H9 (cell line): ENCODE measurements at regions not wholly inside any gene's neighbourhood (a gene's known extent, or its start where the extent isn't known, plus 50 kb on each side); places are given as distances from the start of the nearest gene placed in this dataset.

Source experiments
- DNase-seq: peaks from one replicate; pipeline ENCODE4 v3.0.0-alpha.2; 2017
- H2AFZ ChIP-seq: one replicate; pipeline ENCODE4 v1.6.1; 2013; ENCODE audit warnings: mild to moderate bottlenecking, low read length, control low read depth, moderate library complexity
- H2AK5ac ChIP-seq: 2 replicates; pipeline ENCODE4 v1.6.1; 2013; ENCODE audit warnings: low read length, control low read depth, mixed read lengths; ENCODE audit not compliant: insufficient read length
- H2BK120ac ChIP-seq: one replicate; pipeline ENCODE4 v1.6.1; 2013; ENCODE audit warnings: low read depth, mild to moderate bottlenecking, low read length, control low read depth, inconsistent platforms; ENCODE audit not compliant: poor library complexity, severe bottlenecking
- H2BK12ac ChIP-seq: 2 replicates; pipeline ENCODE4 v1.6.1; 2013; ENCODE audit warnings: low read length, control low read depth, mixed read lengths, low read depth; ENCODE audit not compliant: insufficient read length
- H2BK15ac ChIP-seq: 2 replicates; pipeline ENCODE4 v1.6.1; 2013; ENCODE audit warnings: low read depth, low read length, control low read depth
- H2BK20ac ChIP-seq: one replicate; pipeline ENCODE4 v1.6.1; 2013; ENCODE audit warnings: low read depth, mild to moderate bottlenecking, low read length, control low read depth, inconsistent platforms; ENCODE audit not compliant: poor library complexity, severe bottlenecking
- H2BK5ac ChIP-seq: 2 replicates; pipeline ENCODE4 v1.6.1; 2013; ENCODE audit warnings: low read length, control low read depth, mixed read lengths; ENCODE audit not compliant: insufficient read length
- H3K14ac ChIP-seq: 2 replicates; pipeline ENCODE4 v1.6.1; 2013; ENCODE audit warnings: low read length, control low read depth; ENCODE audit not compliant: insufficient read depth
- H3K18ac ChIP-seq: 2 replicates; pipeline ENCODE4 v1.6.1; 2013; ENCODE audit warnings: low read depth, mild to moderate bottlenecking, mixed read lengths, low read length, control low read depth; ENCODE audit not compliant: insufficient read length
- H3K23ac ChIP-seq: 2 replicates; pipeline ENCODE4 v1.6.1; 2013; ENCODE audit warnings: low read length, control low read depth, mixed read lengths, low read depth; ENCODE audit not compliant: insufficient read length
- H3K23me2 ChIP-seq: 2 replicates; pipeline ENCODE4 v1.6.1; 2013; ENCODE audit warnings: low read depth, mild to moderate bottlenecking, mixed read lengths, low read length, control low read depth; ENCODE audit not compliant: insufficient read length, poor library complexity, severe bottlenecking
- H3K27ac ChIP-seq: 2 replicates; pipeline ENCODE4 v1.5.1; 2013; ENCODE audit warnings: low read length, control low read depth, mixed read lengths, low read depth; ENCODE audit not compliant: insufficient read length
- H3K27me3 ChIP-seq: 2 replicates; pipeline ENCODE4 v1.6.1; 2013; ENCODE audit warnings: low read length, control low read depth, inconsistent platforms; ENCODE audit not compliant: insufficient read depth
- H3K4ac ChIP-seq: 2 replicates; pipeline ENCODE4 v1.6.1; 2013; ENCODE audit warnings: low read depth, mild to moderate bottlenecking, control low read depth, inconsistent platforms, low read length, moderate library complexity
- H3K4me1 ChIP-seq: 2 replicates; pipeline ENCODE4 v1.6.1; 2013; ENCODE audit warnings: low read length, control low read depth, inconsistent platforms; ENCODE audit not compliant: insufficient read depth
- H3K4me2 ChIP-seq: 2 replicates; pipeline ENCODE4 v1.6.1; 2013; ENCODE audit warnings: low read length, control low read depth, mixed read lengths; ENCODE audit not compliant: insufficient read length, insufficient read depth
- H3K56ac ChIP-seq: 2 replicates; pipeline ENCODE4 v1.6.1; 2013; ENCODE audit warnings: low read depth, mild to moderate bottlenecking, mixed read lengths, low read length, control low read depth; ENCODE audit not compliant: insufficient read length
- H3K79me1 ChIP-seq: 2 replicates; pipeline ENCODE4 v1.6.1; 2013; ENCODE audit warnings: low read depth, mild to moderate bottlenecking, moderate library complexity, low read length, control low read depth, inconsistent platforms; ENCODE audit not compliant: insufficient read depth, poor library complexity, severe bottlenecking
- H3K79me2 ChIP-seq: 2 replicates; pipeline ENCODE4 v1.6.1; 2013; ENCODE audit warnings: low read length, control low read depth, inconsistent platforms; ENCODE audit not compliant: insufficient read depth
- H3K9ac ChIP-seq: 2 replicates; pipeline ENCODE4 v1.6.1; 2013; ENCODE audit warnings: low read length, control low read depth, mixed read lengths; ENCODE audit not compliant: insufficient read length; ENCODE audit errors: extremely low read depth
- H3K9me3 ChIP-seq: one replicate; pipeline ENCODE4 v1.6.1; 2013; ENCODE audit warnings: low read depth, low read length, inconsistent platforms; ENCODE audit not compliant: control insufficient read depth
- H3T11ph ChIP-seq: one replicate; pipeline ENCODE4 v1.6.1; 2013; ENCODE audit warnings: mild to moderate bottlenecking, low read length, control low read depth, inconsistent platforms
- H4K20me1 ChIP-seq: one replicate; pipeline ENCODE4 v1.6.1; 2013; ENCODE audit not compliant: control insufficient read depth, insufficient read length, insufficient read depth
- H4K5ac ChIP-seq: 2 replicates; pipeline ENCODE4 v1.6.1; 2013; ENCODE audit warnings: low read depth, mild to moderate bottlenecking, mixed read lengths, low read length, control low read depth; ENCODE audit not compliant: insufficient read length
- H4K8ac ChIP-seq: replicated peaks from 2 replicates; pipeline ENCODE4 v1.6.1; 2013; ENCODE audit warnings: low read length, control low read depth, mixed read lengths, low read depth; ENCODE audit not compliant: insufficient read length
- H4K91ac ChIP-seq: 2 replicates; pipeline ENCODE4 v1.6.1; 2013; ENCODE audit warnings: low read depth, mild to moderate bottlenecking, moderate library complexity, mixed read lengths, low read length, control low read depth; ENCODE audit not compliant: insufficient read length
- H3K27ac Mint-ChIP-seq, 3 experiments: 2 replicates in 2 of 3; 3 replicates in 1 of 3; pipeline ENCODE4 v1.8.0; 2020 to 2021; ENCODE audit warnings: mixed read lengths in 3 of 3, mild to moderate bottlenecking in 1 of 3, moderate library complexity in 1 of 3
- H3K27me3 Mint-ChIP-seq: 2 replicates; pipeline ENCODE4 v1.8.0; 2021; ENCODE audit warnings: low read depth, mild to moderate bottlenecking, moderate library complexity, mixed read lengths
- H3K36me3 Mint-ChIP-seq, 3 experiments: 2 replicates in 2 of 3; 3 replicates in 1 of 3; pipeline ENCODE4 v1.8.0; 2020 to 2021; ENCODE audit warnings: low read depth in 3 of 3, mixed read lengths in 3 of 3; ENCODE audit not compliant: insufficient read depth in 1 of 3
- H3K4me1 Mint-ChIP-seq, 2 experiments: 2 replicates each; pipeline ENCODE4 v1.8.0; 2020; ENCODE audit warnings: mixed read lengths in 2 of 2
- H3K4me3 Mint-ChIP-seq, 2 experiments: 2 replicates in 1 of 2; 3 replicates in 1 of 2; pipeline ENCODE4 v1.8.0; 2020 to 2021; ENCODE audit warnings: mild to moderate bottlenecking in 2 of 2, mixed read lengths in 2 of 2, moderate library complexity in 1 of 2
- H3K9me3 Mint-ChIP-seq, 2 experiments: 2 replicates in 1 of 2; 3 replicates in 1 of 2; pipeline ENCODE4 v1.8.0; 2020; ENCODE audit warnings: mild to moderate bottlenecking in 2 of 2, mixed read lengths in 2 of 2, moderate library complexity in 1 of 2
- WGBS: extraction: QIAGEN DNeasy Blood & Tissue Kit; methylation state at CpG from one replicate; pipeline ENCODE4 v1.1.7; 2013; ENCODE audit warnings: missing lambda C conversion rate, low lambda C conversion rate, mixed read lengths; ENCODE audit not compliant: insufficient read length; ENCODE audit errors: extremely low coverage; 5-methylcytosine and 5-hydroxymethylcytosine counted together
- TF ChIP-seq, protein P1 (sequence below): fragments of 200-600 bp; sonication (generic); conservative IDR thresholded peaks from 3 replicates; pipeline ENCODE4 v1.8.0; 2021; ENCODE audit warnings: antibody characterized with exemption, mild to moderate bottlenecking

DNA sequence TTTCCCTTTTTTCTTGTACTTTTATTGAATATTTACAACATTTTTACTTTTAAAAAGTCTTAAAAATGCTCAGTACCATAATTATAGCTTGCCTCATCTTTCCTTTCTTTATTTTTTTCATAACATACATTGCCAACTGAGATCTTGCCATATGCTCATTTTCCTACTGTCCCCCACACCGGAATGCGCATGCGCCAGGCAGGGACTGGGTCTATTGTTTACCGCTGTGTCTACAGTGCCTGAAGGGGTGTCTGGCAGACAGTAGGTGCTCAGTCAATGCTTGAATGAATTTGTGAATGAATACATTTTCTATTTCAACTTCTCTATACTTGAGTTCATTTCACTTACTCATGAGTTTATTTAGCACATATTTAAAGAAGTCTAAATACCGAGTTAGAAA lies 158.0 kb downstream of the CYP26B1 start:
- H3K4me3 Mint-ChIP-seq: no peak overlapping the region
- H3K27ac ChIP-seq: no peak overlapping the region
- no peaks in the 10 kb centered on the region for H3K27me3 ChIP-seq
- H3T11ph ChIP-seq: no peak overlapping the region
- no peaks in the 10 kb centered on the region for H3K79me1 ChIP-seq
- H4K8ac ChIP-seq: no peak overlapping the region
- no peak overlapping the region for H4K5ac ChIP-seq
- no peak overlapping the region for H2BK15ac ChIP-seq
- H2AFZ ChIP-seq: no peak overlapping the region
- no peaks in the 10 kb centered on the region for H3K9me3 ChIP-seq
- H3K23ac ChIP-seq: no peak overlapping the region
- H3K9me3 Mint-ChIP-seq: no peaks in the 10 kb centered on the region; a peak in 1 of 5 replicates
- no peak overlapping the region for H3K4ac ChIP-seq
- no peak overlapping the region for H3K27ac Mint-ChIP-seq
- no CpG with 5 or more reads among the region's 5 CpGs for WGBS
- no peak overlapping the region for H4K91ac ChIP-seq
- H3K79me2 ChIP-seq: no peaks in the 10 kb centered on the region
- H2BK12ac ChIP-seq: no peak overlapping the region
- no peak for DNase-seq
- no peaks in the 10 kb centered on the region for H4K20me1 ChIP-seq
- H3K4me1 Mint-ChIP-seq: peaks cover 8 to 12% of the 10 kb centered on the region in 2 experiments
- no peak overlapping the region for H3K9ac ChIP-seq
- no peak overlapping the region for H3K4me2 ChIP-seq
- H2AK5ac ChIP-seq: no peak overlapping the region
- no peak overlapping the region for H2BK5ac ChIP-seq
- H3K23me2 ChIP-seq: no peaks in the 10 kb centered on the region
- no peak overlapping the region for H3K56ac ChIP-seq
- no peak overlapping the region for H2BK120ac ChIP-seq
- no peak overlapping the region for H3K14ac ChIP-seq
- TF ChIP-seq, protein P1, sequence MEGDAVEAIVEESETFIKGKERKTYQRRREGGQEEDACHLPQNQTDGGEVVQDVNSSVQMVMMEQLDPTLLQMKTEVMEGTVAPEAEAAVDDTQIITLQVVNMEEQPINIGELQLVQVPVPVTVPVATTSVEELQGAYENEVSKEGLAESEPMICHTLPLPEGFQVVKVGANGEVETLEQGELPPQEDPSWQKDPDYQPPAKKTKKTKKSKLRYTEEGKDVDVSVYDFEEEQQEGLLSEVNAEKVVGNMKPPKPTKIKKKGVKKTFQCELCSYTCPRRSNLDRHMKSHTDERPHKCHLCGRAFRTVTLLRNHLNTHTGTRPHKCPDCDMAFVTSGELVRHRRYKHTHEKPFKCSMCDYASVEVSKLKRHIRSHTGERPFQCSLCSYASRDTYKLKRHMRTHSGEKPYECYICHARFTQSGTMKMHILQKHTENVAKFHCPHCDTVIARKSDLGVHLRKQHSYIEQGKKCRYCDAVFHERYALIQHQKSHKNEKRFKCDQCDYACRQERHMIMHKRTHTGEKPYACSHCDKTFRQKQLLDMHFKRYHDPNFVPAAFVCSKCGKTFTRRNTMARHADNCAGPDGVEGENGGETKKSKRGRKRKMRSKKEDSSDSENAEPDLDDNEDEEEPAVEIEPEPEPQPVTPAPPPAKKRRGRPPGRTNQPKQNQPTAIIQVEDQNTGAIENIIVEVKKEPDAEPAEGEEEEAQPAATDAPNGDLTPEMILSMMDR: no peak
- no peaks in the 10 kb centered on the region for H3K36me3 Mint-ChIP-seq
- peaks cover 6% of the 10 kb centered on the region for H3K27me3 Mint-ChIP-seq
- peaks cover 3% of the 10 kb centered on the region; the same call in 1 of the 2 replicates for H3K4me1 ChIP-seq
- no peak overlapping the region for H3K18ac ChIP-seq
- H2BK20ac ChIP-seq: no peak overlapping the region
